Neuronal stem cell (in vitro differentiated cells): ENCODE measurements at regions not wholly inside any gene's neighbourhood (a gene's known extent, or its start where the extent isn't known, plus 50 kb on each side); places are given as distances from the start of the nearest gene placed in this dataset.

Experiments used
- DNase-seq: peaks from one replicate; pipeline ENCODE4 v3.0.0-alpha.2; 2013; ENCODE audit warnings: low spot score
- H2AFZ ChIP-seq: one replicate; pipeline ENCODE4 v1.6.1; 2013; ENCODE audit warnings: mild to moderate bottlenecking, low read length, inconsistent platforms
- H2AK5ac ChIP-seq: 2 replicates; pipeline ENCODE4 v1.6.1; 2013; ENCODE audit warnings: low read depth, mild to moderate bottlenecking, inconsistent platforms, low read length, moderate library complexity, mixed read lengths
- H2BK120ac ChIP-seq: 2 replicates; pipeline ENCODE4 v1.6.1; 2013; ENCODE audit warnings: low read depth, mild to moderate bottlenecking, inconsistent platforms, low read length, moderate library complexity, mixed read lengths
- H2BK12ac ChIP-seq: one replicate; pipeline ENCODE4 v1.6.1; 2013; ENCODE audit warnings: low read length, inconsistent platforms
- H2BK15ac ChIP-seq: 2 replicates; pipeline ENCODE4 v1.6.1; 2013; ENCODE audit warnings: mild to moderate bottlenecking, low read length, inconsistent platforms, mixed read lengths
- H2BK5ac ChIP-seq: one replicate; pipeline ENCODE4 v1.6.1; 2013; ENCODE audit warnings: inconsistent platforms, mild to moderate bottlenecking, low read length, moderate library complexity
- H3K14ac ChIP-seq: one replicate; pipeline ENCODE4 v1.6.1; 2013; ENCODE audit warnings: low read length, inconsistent platforms
- H3K18ac ChIP-seq: 2 replicates; pipeline ENCODE4 v1.6.1; 2013; ENCODE audit warnings: low read length, inconsistent platforms
- H3K23ac ChIP-seq: 2 replicates; pipeline ENCODE4 v1.6.1; 2013; ENCODE audit warnings: low read depth, mild to moderate bottlenecking, mixed read lengths, low read length, inconsistent platforms; ENCODE audit not compliant: poor library complexity
- H3K27ac ChIP-seq: replicated peaks from 3 replicates; pipeline ENCODE4 v1.5.1; 2013; ENCODE audit warnings: low read length, inconsistent platforms
- H3K27me3 ChIP-seq, 3 experiments: 2 replicates each; pipeline ENCODE4 v1.6.1; 2013; ENCODE audit warnings: low read length in 3 of 3, mild to moderate bottlenecking in 2 of 3, inconsistent platforms in 1 of 3, low read depth in 1 of 3, mixed read lengths in 1 of 3, moderate library complexity in 1 of 3; ENCODE audit not compliant: control insufficient read depth in 3 of 3, insufficient read depth in 3 of 3
- H3K36me3 ChIP-seq, 2 donors: replicated peaks in 1 of 2; 2 replicates each; pipeline ENCODE4 v1.6.1; 2013; ENCODE audit warnings: low read length in 2 of 2; ENCODE audit not compliant: control insufficient read depth in 2 of 2, insufficient read depth in 2 of 2
- H3K4ac ChIP-seq: 2 replicates; pipeline ENCODE4 v1.6.1; 2013; ENCODE audit warnings: inconsistent platforms, mild to moderate bottlenecking, low read length, moderate library complexity
- H3K4me1 ChIP-seq, 2 donors: 1 replicate in 1 of 2; 2 replicates in 1 of 2; pipeline ENCODE4 v1.6.1; 2013; ENCODE audit warnings: low read length in 2 of 2, low read depth in 1 of 2; ENCODE audit not compliant: control insufficient read depth in 2 of 2, insufficient read depth in 1 of 2
- H3K4me2 ChIP-seq: one replicate; pipeline ENCODE4 v1.6.1; 2013; ENCODE audit warnings: mild to moderate bottlenecking, low read length, inconsistent platforms; ENCODE audit not compliant: insufficient read depth, poor library complexity, severe bottlenecking
- H3K4me3 ChIP-seq, 2 donors: 2 replicates each; pipeline ENCODE4 v1.5.1; 2013; ENCODE audit warnings: low read length in 2 of 2, mild to moderate bottlenecking in 2 of 2, inconsistent platforms in 1 of 2, moderate library complexity in 1 of 2
- H3K79me1 ChIP-seq: one replicate; pipeline ENCODE4 v1.6.1; 2013; ENCODE audit warnings: low read depth, mild to moderate bottlenecking, inconsistent platforms, low read length, moderate library complexity
- H3K9ac ChIP-seq: one replicate; pipeline ENCODE4 v1.6.1; 2013; ENCODE audit warnings: mild to moderate bottlenecking, low read depth, low read length, inconsistent platforms; ENCODE audit not compliant: poor library complexity
- H3K9me3 ChIP-seq, 2 donors: replicated peaks in 1 of 2; 2 replicates each; pipeline versions ENCODE3 to v1.6.1; 2013; ENCODE audit warnings: low read length in 2 of 2, mild to moderate bottlenecking in 2 of 2, inconsistent platforms in 1 of 2, low read depth in 1 of 2, mixed read lengths in 1 of 2, moderate library complexity in 1 of 2; ENCODE audit not compliant: control insufficient read depth in 2 of 2, insufficient read depth in 1 of 2
- H4K8ac ChIP-seq: one replicate; pipeline ENCODE4 v1.6.1; 2013; ENCODE audit warnings: low read depth, mild to moderate bottlenecking, inconsistent platforms, low read length, moderate library complexity
- H4K91ac ChIP-seq: one replicate; pipeline ENCODE4 v1.6.1; 2013; ENCODE audit warnings: low read length, low read depth, mild to moderate bottlenecking, inconsistent platforms; ENCODE audit not compliant: poor library complexity
- WGBS, 2 donors: extraction: QIAGEN DNeasy Blood & Tissue Kit; methylation state at CpG; one replicate each; pipeline ENCODE4 v1.1.7; 2013; ENCODE audit warnings: missing lambda C conversion rate in 2 of 2, mixed read lengths in 1 of 2; ENCODE audit not compliant: insufficient read length in 2 of 2, insufficient replicate concordance in 1 of 2; ENCODE audit errors: extremely low coverage in 2 of 2; 5-methylcytosine and 5-hydroxymethylcytosine counted together

- DNase-seq: no peak
- H3K36me3 ChIP-seq: no peaks in the 10 kb centered on the region
- no peak overlapping the region for H2AK5ac ChIP-seq
- H4K8ac ChIP-seq: no peak overlapping the region
- H4K91ac ChIP-seq: no peak overlapping the region
- H3K9ac ChIP-seq: no peak overlapping the region
- H3K4me3 ChIP-seq: no peak overlapping the region
- no peaks in the 10 kb centered on the region for H3K27me3 ChIP-seq
- no peak overlapping the region for H2AFZ ChIP-seq
- no peaks in the 10 kb centered on the region for H3K4me1 ChIP-seq
- peaks cover 0 to 2% of the 10 kb centered on the region in 2 donors for H3K9me3 ChIP-seq
- H2BK5ac ChIP-seq: no peak overlapping the region
- WGBS, 2 donors: no CpG with 5 or more reads among the region's 1 CpG
- no peak overlapping the region for H3K4me2 ChIP-seq
- no peak overlapping the region for H3K14ac ChIP-seq
- H2BK12ac ChIP-seq: no peak overlapping the region
- no peak overlapping the region for H2BK15ac ChIP-seq
- no peak overlapping the region for H3K23ac ChIP-seq
- no peak overlapping the region for H2BK120ac ChIP-seq
- no peaks in the 10 kb centered on the region for H3K79me1 ChIP-seq
- no peak overlapping the region for H3K27ac ChIP-seq
- H3K18ac ChIP-seq: no peak overlapping the region
- no peak overlapping the region for H3K4ac ChIP-seq
These were observed 223.9 kb upstream of the GLI3 start for GRCh38 chr7:42460933-42461332.

DNA sequence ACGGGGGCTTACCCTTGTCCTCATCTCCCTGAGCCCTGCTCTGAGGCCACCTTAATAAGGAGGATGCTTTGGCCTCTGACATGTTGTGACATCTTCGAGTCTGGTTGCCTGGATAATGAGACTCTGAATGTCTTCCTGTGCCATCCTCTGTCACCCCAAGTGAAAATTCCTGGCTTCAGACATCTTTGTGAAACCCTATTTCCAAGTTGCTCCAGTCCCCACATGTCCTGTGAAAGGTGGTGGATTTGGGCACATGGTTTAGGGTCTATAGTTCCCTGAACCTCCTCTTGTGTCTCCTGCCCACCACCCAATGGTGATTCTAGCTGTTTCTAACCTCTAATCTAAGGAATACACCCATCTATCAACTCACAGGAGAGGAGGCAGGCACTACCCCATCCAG, 223.1 kb upstream of the GLI3 start:
- Histone ChIP-seq H2AFZ (no peak overlapping the region), H3K27me3 (no peaks in the 10 kb centered on the region), H3K4me3 (no peak overlapping the region), H2BK120ac (no peak overlapping the region), H3K27ac (no peak overlapping the region), H3K9me3 (peaks cover 0 to 2% of the 10 kb centered on the region in 2 donors), H4K91ac (no peak overlapping the region), H3K23ac (no peak overlapping the region), H3K9ac (no peak overlapping the region), H2AK5ac (no peak overlapping the region), H3K4me1 (no peaks in the 10 kb centered on the region), H2BK5ac (no peak overlapping the region), H3K79me1 (no peaks in the 10 kb centered on the region), H3K18ac (no peak overlapping the region), H3K14ac (no peak overlapping the region), H2BK12ac (no peak overlapping the region), H3K4ac (no peak overlapping the region), H4K8ac (no peak overlapping the region), H3K36me3 (no peaks in the 10 kb centered on the region), H3K4me2 (no peak overlapping the region), H2BK15ac (no peak overlapping the region)
- DNase-seq: no peak
- no CpG with 5 or more reads among the region's 2 CpGs for WGBS, 2 donors

DNA sequence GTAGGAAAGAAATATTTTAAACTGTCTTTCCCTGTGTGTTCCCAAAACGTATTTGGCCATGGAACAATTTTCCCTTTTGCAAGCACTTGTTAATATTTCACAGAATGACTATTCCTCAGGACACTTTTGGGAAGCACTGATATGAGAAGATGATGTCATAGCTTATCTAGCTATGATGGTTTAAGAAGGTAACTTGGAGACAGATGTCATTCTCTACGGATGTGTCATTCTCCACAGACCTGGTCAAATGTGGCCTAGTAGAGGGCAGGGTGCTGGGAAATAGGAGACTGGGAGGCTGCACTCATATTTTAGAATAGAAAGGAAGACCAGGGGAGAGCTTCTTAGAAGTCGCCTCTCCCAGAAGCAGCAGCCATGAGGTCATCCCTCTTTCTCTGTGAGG, 220.7 kb upstream of the GLI3 start:
- Histone ChIP-seq H3K4me2 (no peak overlapping the region), H3K4ac (no peak overlapping the region), H3K36me3 (no peaks in the 10 kb centered on the region), H2AFZ (no peak overlapping the region), H2BK120ac (peak overlapping the region; percentile 25), H3K9me3 (no peaks in the 10 kb centered on the region), H3K9ac (no peak overlapping the region), H3K4me1 (no peaks in the 10 kb centered on the region), H2AK5ac (peak overlapping the region; percentile 33), H3K14ac (no peak overlapping the region), H4K8ac (no peak overlapping the region), H3K27me3 (no peaks in the 10 kb centered on the region), H3K27ac (no peak overlapping the region), H4K91ac (no peak overlapping the region), H3K18ac (no peak overlapping the region), H3K4me3 (no peak overlapping the region), H2BK5ac (no peak overlapping the region), H3K79me1 (no peaks in the 10 kb centered on the region), H2BK15ac (no peak overlapping the region), H3K23ac (no peak overlapping the region), H2BK12ac (no peak overlapping the region)
- no peak for DNase-seq
- WGBS, 2 donors: no CpG with 5 or more reads among the region's 3 CpGs

DNA sequence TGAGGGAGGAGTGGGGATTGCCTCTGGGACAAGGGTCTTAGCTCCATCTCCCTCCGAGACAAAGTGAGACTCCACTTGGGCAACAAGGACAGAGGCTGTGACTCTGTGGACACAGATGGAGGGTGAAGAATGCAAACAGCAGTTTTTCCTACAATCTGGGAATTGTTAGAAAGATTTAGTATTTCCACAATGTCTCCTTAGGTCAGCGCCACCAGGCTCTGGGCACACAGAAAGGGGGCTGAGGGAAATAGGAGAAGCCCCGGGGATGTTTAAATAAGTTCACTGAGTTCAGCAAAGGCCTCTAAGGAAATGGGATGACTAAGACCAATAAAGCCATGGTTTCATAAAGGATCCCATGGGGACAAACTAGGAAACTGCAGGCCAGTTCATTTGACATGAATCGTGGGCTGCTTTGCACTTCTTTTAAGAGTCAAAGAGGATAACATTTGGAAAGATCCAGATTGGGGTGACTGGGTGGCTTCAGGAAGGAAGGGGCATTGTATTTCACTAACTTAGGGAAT, 219.8 kb upstream of the GLI3 start:
- Histone ChIP-seq H4K91ac (no peak overlapping the region), H2BK15ac (no peak overlapping the region), H3K79me1 (no peaks in the 10 kb centered on the region), H3K27me3 (no peaks in the 10 kb centered on the region), H3K4ac (no peak overlapping the region), H2AK5ac (no peak overlapping the region), H4K8ac (no peak overlapping the region), H3K9me3 (no peaks in the 10 kb centered on the region), H3K4me3 (no peak overlapping the region), H3K14ac (no peak overlapping the region), H3K4me2 (no peak overlapping the region), H3K4me1 (no peaks in the 10 kb centered on the region), H2BK12ac (no peak overlapping the region), H2BK5ac (no peak overlapping the region), H2BK120ac (no peak overlapping the region), H3K27ac (no peak overlapping the region), H3K18ac (no peak overlapping the region), H3K23ac (no peak overlapping the region), H3K36me3 (no peaks in the 10 kb centered on the region), H2AFZ (peak overlapping the region; percentile 28), H3K9ac (no peak overlapping the region)
- DNase-seq: no peak
- no CpG with 5 or more reads among the region's 4 CpGs for WGBS, 2 donors
